Fibroblast of pulmonary artery (primary cell): ENCODE measurements at regions not wholly inside any gene's neighbourhood (a gene's known extent, or its start where the extent isn't known, plus 50 kb on each side); places are given as distances from the start of the nearest gene placed in this dataset.

Experiments
- DNase-seq: peaks from one replicate; pipeline ENCODE4 v3.0.0-alpha.2; 2010; ENCODE audit warnings: low read depth
- H3K4me3 ChIP-seq: replicated peaks from 2 replicates; pipeline ENCODE4 v1.5.1; 2011; ENCODE audit warnings: low read depth, mild to moderate bottlenecking, control low read depth, low read length, moderate library complexity
- CTCF ChIP-seq: IDR thresholded peaks from 2 replicates; pipeline ENCODE4 v1.5.1; 2011; ENCODE audit warnings: mild to moderate bottlenecking, control low read depth, low read length, inconsistent platforms; ENCODE audit errors: missing control alignments

- no peak for TF ChIP-seq CTCF
- DNase-seq, result no peak
- H3K4me3 ChIP-seq, result no peak overlapping the region
These were observed 198.8 kb upstream of the TCF4 start for GRCh38 chr18:55786651-55787272.

GRCh38 chr18:55783921-55784320 is 195.9 kb upstream of the TCF4 start:
- DNase-seq, result no peak
- TF ChIP-seq CTCF, result no peak
- H3K4me3 ChIP-seq, result no peak overlapping the region

- peak; percentile 95 for TF ChIP-seq CTCF
- no peak overlapping the region for H3K4me3 ChIP-seq
- peak; percentile 91 for DNase-seq
These were observed 193.5 kb upstream of the TCF4 start for GRCh38 chr18:55781481-55781957.

GRCh38 chr18:55780586-55781071 is 192.6 kb upstream of the TCF4 start:
- H3K4me3 ChIP-seq, result peak overlapping the region; percentile 63
- no peak for TF ChIP-seq CTCF
- DNase-seq, result peak; percentile 60

GRCh38 chr18:55779691-55780585 is 191.9 kb upstream of the TCF4 start:
- H3K4me3 ChIP-seq, result peak overlapping the region; percentile 63
- peak; percentile 54 for DNase-seq
- TF ChIP-seq CTCF, result no peak

- no peak for TF ChIP-seq CTCF
- peak; percentile 38 for DNase-seq
- H3K4me3 ChIP-seq, result peak overlapping the region; percentile 63
These were observed 191.0 kb upstream of the TCF4 start for GRCh38 chr18:55778788-55779690.
